ENCODE measurements at regions not wholly inside any gene's neighbourhood (a gene's known extent, or its start where the extent isn't known, plus 50 kb on each side); places are given as distances from the start of the nearest gene placed in this dataset.
"Not testable (repeated sequence)": the region's sequence is repeated elsewhere in the genome, so short reads cannot be mapped to it uniquely, and the experiment has no call there.

GRCh38 chr16:86337581-86338402 is 172.5 kb upstream of the FOXF1 start:
- no peak for DNase-seq

DNA sequence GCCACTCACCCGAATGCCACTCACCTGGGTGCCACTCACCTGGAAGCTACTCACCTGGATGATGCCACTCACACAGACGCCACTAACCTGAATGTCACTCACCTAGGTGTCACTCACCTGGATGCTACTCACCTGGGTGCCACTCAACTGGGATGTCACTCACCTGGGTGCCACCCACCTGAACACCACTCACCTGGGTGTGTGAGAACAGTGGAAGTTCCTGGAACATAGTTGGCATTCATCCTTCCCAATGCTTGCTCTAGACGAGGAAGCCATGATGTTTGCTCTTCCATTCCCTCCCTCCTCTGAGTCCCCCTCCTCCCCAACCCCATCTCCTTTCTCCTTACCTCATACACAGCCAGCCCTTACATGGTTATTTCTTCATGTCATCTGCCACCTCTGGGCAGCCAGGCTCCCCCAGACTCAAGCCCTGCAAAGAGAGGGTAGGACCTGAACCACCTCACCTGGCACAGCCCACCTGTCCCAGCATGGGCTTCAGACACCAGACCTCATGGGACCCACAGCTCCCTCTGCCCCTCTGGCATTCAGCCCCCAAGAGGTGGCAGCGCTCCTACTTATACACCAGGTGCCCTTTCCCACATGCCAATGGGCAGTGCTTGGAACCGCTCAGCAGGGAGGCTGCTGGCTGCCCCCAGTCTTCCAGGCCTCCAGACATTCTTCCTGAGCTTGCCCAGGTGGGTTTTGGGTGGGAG is 171.8 kb upstream of the FOXF1 start:
- no peak for DNase-seq

- no peak for DNase-seq
These were observed 168.0 kb upstream of the FOXF1 start for GRCh38 chr16:86342161-86342834.

GRCh38 chr16:86343027-86343795 is 167.1 kb upstream of the FOXF1 start:
- no peak for DNase-seq

DNA sequence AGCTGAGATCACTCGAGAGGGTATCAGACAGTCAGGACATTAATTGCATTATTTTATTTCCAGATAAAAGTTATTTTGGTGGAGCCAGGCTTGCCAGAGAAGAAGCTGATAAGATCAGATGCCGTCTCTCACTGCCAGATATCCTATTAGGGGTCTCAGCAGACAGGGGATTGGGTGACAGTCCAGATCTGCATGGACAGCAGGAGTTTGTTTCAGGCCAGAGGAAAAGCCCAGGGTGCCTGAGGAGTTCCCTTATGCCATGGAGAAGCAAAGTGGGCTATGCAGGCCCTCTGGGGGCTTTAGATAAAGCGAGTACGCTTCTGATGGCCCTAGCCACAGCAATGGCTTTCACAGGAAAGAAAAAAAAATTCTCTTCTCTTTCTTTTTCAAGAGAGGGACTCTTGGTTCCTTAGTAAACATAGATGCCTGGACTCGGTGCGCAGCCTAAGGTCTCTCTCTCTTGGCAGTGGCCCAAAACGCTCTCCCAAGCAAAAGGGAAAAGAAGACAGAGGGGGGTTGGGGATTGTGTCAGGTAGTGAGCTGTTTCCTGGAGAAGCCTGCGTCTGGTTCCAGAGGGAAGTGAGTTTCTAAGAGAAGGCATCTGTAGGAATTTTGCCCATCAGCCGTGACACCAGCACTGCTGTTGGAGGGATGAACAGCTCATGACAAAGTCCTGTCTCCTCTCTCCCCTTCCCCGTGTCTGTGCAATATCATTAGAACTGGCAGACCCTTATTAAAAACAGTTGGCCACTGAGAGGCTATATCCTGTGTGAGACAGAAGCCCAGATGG is 166.3 kb upstream of the FOXF1 start:
- DNase-seq = no peak

DNA sequence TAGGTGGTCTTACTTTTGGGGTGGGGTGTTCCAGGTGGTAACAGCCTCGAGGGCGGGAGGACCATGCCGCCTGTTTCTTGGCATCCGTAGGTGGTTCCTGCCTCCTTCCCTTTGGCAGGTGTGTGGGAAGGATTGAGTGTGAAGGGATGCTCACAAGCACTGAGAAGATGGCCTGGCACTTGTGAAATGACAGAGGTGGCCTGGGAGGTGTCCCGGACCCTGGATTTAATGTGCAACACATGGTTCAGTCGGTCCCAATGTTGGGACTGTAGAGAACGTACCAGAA is 165.8 kb upstream of the FOXF1 start:
- DNase-seq = no peak

DNA sequence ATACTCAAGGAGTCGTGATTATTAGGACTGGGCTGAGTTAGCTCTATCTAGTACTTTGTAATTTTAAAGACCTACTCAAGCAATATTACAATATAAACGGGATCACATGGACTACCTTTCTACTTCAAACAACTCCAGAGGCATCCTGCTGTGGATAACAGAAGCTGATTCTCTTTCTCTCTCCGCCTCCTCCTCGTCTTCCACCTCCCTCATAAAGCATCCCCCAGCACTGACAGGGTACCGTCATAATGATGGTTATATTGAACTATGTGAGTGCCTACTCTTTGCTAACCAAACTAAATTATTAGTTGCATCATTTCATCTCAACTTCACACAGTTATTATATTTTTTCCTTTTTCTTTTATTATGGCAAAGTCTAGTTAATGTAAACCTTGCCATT is 165.4 kb upstream of the FOXF1 start:
- no peak for DNase-seq

DNA sequence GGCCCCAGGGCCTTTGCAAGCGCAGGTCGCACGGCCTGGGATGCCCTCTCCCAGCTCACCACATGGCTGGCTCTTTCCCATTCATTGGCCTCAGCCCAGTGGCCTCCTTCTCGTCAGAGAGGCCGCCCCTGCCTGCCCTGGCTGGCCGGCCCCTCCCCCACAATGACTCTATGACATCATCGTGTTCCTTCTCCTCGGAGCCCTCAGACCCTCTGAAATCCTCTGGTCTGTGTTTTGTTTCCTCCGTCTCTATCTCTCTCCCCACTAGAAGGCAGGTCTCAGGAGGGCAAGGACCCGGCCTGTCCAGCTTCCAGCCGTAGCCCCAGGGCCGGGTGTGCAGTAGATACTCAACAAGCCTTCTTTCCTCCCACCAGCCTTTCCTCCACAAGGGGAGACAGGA is 164.8 kb upstream of the FOXF1 start:
- DNase-seq = no peak

GRCh38 chr16:86346034-86346433 is 164.3 kb upstream of the FOXF1 start:
- DNase-seq = no peak

- DNase-seq = no peak
These were observed 163.2 kb upstream of the FOXF1 start for GRCh38 chr16:86347090-86347489.

- no peak for DNase-seq
These were observed 162.3 kb upstream of the FOXF1 start for GRCh38 chr16:86347916-86348555.

DNA sequence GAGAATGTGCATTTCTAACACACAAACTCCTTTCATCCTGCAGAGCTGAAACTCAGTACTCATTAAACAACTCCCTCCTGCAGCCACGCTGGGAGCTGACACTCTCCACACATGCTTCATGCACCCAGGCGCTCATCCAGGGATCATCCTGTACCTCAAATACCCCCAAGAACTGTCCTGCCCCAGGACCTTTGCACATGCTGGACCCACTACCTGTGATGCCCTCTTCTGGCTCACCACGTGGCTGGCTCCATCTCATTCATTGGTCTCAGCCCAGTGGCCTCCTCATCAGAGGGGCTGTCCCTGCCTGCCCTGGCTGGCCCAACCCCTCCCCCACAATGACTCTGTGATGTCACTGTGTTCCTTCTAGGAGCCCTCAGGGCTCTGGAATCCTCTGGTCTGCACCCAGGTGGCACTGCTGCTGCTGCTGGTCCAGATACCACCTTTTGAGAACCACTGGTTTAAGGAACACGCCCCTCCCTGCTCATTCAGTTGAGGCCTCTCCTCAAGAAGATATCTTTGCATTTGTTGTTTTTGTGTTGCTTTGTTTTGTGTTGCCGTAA is 160.9 kb upstream of the FOXF1 start:
- DNase-seq = no peak

- no peak for DNase-seq
These were observed 160.0 kb upstream of the FOXF1 start for GRCh38 chr16:86350289-86350688.

GRCh38 chr16:86351041-86351784 is 159.1 kb upstream of the FOXF1 start:
- DNase-seq = no peak

- DNase-seq = not testable (repeated sequence)
These were observed 158.6 kb upstream of the FOXF1 start for GRCh38 chr16:86351785-86352139.

- no peak for DNase-seq
These were observed 157.2 kb upstream of the FOXF1 start for GRCh38 chr16:86353148-86353547.

DNA sequence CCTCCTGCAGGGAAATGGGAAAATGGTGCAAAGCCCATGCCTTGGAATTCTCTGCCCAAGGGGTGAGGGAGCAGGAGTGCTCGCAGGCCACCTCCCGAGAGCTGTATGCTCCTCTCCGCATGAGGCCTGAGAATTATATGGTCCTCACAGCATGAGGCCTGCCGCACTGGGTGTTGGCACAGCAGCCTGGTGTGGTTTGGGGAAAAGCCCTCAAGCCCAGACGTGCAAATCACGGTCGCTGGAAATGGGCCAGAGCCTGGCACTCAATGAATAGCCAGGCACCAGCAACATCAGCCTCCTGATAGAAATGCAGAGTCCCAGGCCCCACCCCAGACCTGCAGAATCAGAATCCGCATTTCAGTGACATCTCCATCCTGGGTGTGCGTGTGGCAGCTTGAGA is 156.4 kb upstream of the FOXF1 start:
- DNase-seq = no peak

DNA sequence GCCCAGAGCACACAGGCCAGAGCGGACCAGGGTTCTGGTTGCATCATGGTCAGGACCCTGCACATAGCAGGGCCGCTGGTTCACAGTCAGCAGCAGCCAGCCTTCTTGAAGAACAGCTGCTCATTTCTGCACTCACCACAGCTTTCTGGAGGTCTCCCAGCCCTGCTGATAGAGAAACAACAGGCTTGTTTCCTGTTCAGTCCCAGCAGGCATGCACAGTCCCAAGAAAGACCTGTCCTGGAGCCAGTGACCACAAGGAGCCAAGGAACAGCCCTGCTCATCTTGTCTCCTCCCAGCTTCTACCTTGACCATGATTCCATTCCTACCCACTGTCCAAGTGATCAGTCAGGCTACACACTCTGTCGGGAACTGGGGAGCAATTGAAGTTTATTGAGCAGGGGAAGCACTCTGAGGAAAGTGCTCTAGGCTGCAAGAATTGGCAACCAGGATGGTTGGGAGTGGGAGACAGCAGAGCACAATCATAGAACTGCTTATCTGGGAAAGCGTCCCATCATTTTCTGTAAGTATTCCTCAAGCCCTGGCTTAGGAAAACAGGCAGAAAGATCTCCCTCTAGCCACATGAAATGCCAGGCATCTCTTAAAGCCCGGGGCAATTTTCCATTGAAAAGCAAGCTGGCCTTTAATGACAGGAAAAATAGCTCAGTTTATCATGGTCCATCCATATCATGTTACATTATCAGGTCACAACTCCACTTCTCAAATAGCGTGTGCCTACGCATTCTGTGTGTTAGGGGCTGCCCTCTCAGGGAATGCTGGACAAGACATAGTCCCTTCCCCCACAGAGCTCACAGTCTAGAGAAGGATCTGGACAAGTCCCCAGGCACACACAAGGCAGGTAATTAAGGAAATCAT is 155.4 kb upstream of the FOXF1 start:
- DNase-seq = no peak

DNA sequence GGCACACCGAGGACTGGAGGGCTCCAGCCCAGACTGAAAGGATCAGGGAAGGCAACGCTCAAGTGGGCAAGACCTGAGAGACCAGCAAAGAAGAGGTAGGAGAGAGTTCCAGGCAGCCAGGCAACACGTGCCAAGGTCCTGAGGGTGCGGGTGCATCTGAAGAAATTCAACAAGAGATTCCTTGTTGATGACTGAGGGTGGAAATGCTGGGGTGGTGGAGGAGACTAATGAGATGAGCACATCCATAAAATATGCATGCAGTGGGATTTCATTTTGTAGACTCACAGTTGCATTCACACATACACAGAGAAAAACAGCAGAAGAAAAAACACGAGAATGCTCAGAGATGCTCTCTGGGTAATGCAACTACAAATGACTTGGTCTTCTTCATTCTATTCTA is 154.8 kb upstream of the FOXF1 start:
- DNase-seq = no peak

DNA sequence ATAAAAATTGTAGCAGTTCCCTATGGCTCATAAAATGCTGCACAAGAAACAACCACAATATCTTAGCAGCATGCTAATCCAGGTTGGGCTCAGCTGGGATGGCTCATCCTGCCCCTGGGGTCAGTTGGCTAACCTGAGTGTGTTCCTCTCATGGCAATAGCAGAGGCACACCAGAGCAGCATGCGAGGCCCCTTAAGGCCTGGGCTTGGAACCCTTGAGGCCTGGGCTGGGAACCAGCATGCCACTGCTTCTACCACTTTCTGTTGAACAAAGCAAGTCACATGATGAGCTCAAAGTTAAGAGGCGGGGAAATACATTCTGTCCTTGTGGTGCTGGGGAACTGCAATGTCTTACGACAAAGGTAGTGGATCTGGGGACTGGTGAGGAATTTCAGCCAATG is 154.4 kb upstream of the FOXF1 start:
- DNase-seq = no peak
